ENCODE measurements at regions not wholly inside any gene's neighbourhood (a gene's known extent, or its start where the extent isn't known, plus 50 kb on each side); places are given as distances from the start of the nearest gene placed in this dataset.

GRCh38 chr18:6628187-6628586 lies 101.3 kb upstream of the ARHGAP28 start (continued):
- TF ChIP-seq, protein P1, sequence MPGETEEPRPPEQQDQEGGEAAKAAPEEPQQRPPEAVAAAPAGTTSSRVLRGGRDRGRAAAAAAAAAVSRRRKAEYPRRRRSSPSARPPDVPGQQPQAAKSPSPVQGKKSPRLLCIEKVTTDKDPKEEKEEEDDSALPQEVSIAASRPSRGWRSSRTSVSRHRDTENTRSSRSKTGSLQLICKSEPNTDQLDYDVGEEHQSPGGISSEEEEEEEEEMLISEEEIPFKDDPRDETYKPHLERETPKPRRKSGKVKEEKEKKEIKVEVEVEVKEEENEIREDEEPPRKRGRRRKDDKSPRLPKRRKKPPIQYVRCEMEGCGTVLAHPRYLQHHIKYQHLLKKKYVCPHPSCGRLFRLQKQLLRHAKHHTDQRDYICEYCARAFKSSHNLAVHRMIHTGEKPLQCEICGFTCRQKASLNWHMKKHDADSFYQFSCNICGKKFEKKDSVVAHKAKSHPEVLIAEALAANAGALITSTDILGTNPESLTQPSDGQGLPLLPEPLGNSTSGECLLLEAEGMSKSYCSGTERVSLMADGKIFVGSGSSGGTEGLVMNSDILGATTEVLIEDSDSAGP (CRISPR knock-in tag; IDR thresholded peaks at IDR 0.05) = no peak
- TF ChIP-seq CBFA2T2 (conservative IDR thresholded peaks at IDR 0.05) = no peak
- no peak for TF ChIP-seq FOS (IDR thresholded peaks at IDR 0.05; ENCODE audit: extremely low read depth, insufficient read length)
- no peak for TF ChIP-seq REST (IDR thresholded peaks at IDR 0.05; ENCODE audit: borderline replicate concordance)
- no peak for TF ChIP-seq REST (CRISPR knock-in tag; IDR thresholded peaks at IDR 0.05; ENCODE audit: low read depth)
- TF ChIP-seq XRCC3 (IDR thresholded peaks at IDR 0.05) = no peak
- TF ChIP-seq, protein P2, sequence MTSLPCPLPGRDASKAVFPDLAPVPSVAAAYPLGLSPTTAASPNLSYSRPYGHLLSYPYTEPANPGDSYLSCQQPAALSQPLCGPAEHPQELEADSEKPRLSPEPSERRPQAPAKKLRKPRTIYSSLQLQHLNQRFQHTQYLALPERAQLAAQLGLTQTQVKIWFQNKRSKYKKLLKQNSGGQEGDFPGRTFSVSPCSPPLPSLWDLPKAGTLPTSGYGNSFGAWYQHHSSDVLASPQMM (CRISPR knock-in tag; IDR thresholded peaks at IDR 0.05) = no peak
- no peak for TF ChIP-seq ZNF23 (CRISPR knock-in tag; IDR thresholded peaks at IDR 0.05)
- no peak for TF ChIP-seq SMARCA4 (IDR thresholded peaks at IDR 0.05)
- TF ChIP-seq ZNF655 (CRISPR knock-in tag; IDR thresholded peaks at IDR 0.05) = no peak
- TF ChIP-seq DDX20 (tag; IDR thresholded peaks at IDR 0.05; ENCODE audit: low read depth) = no peak
